ENCODE measurements at regions not wholly inside any gene's neighbourhood (a gene's known extent, or its start where the extent isn't known, plus 50 kb on each side); places are given as distances from the start of the nearest gene placed in this dataset.
A peak's percentile ranks its signal among the peaks of the same experiment; 100 is the strongest.
"Not testable (repeated sequence)": the region's sequence is repeated elsewhere in the genome, so short reads cannot be mapped to it uniquely, and the experiment has no call there.

GRCh38 chr1:191371626-191372025 is 786.6 kb upstream of the RGS18 start:
- DNase-seq = no peak

GRCh38 chr1:191388283-191388682 is 770.0 kb upstream of the RGS18 start:
- DNase-seq = no peak

- no peak for DNase-seq
Measured at GRCh38 chr1:191396622-191397021, 761.6 kb upstream of the RGS18 start.

GRCh38 chr1:191398551-191398950 is 759.7 kb upstream of the RGS18 start:
- no peak for DNase-seq

- DNase-seq = no peak
Measured at GRCh38 chr1:191405417-191405816, 752.8 kb upstream of the RGS18 start.

GRCh38 chr1:191414981-191415640 is 743.2 kb upstream of the RGS18 start:
- DNase-seq = no peak

GRCh38 chr1:191419842-191420241 is 738.4 kb upstream of the RGS18 start:
- no peak for DNase-seq

- no peak for DNase-seq
Measured at GRCh38 chr1:191427593-191427992, 730.7 kb upstream of the RGS18 start.

- DNase-seq = no peak
Measured at GRCh38 chr1:191432817-191433216, 725.4 kb upstream of the RGS18 start.

GRCh38 chr1:191438979-191439378 is 719.3 kb upstream of the RGS18 start:
- no peak for DNase-seq

- not testable (repeated sequence) for DNase-seq
Measured at GRCh38 chr1:191448279-191448678, 710.0 kb upstream of the RGS18 start.

GRCh38 chr1:191452586-191452985 is 705.7 kb upstream of the RGS18 start:
- no peak for DNase-seq

GRCh38 chr1:191453487-191453886 is 704.8 kb upstream of the RGS18 start:
- DNase-seq = no peak

GRCh38 chr1:191457889-191458288 is 700.4 kb upstream of the RGS18 start:
- no peak for DNase-seq

GRCh38 chr1:191460234-191460633 is 698.0 kb upstream of the RGS18 start:
- DNase-seq = no peak

GRCh38 chr1:191483988-191484387 is 674.3 kb upstream of the RGS18 start:
- DNase-seq = no peak

- DNase-seq = no peak
Measured at GRCh38 chr1:191490303-191490702, 668.0 kb upstream of the RGS18 start.

GRCh38 chr1:191495040-191495439 is 663.2 kb upstream of the RGS18 start:
- DNase-seq = no peak

GRCh38 chr1:191498318-191498717 is 659.9 kb upstream of the RGS18 start:
- DNase-seq = peak; percentile 21

GRCh38 chr1:191498825-191499224 is 659.4 kb upstream of the RGS18 start:
- no peak for DNase-seq

GRCh38 chr1:191504999-191505398 is 653.3 kb upstream of the RGS18 start:
- no peak for DNase-seq

GRCh38 chr1:191508239-191508638 is 650.0 kb upstream of the RGS18 start:
- DNase-seq = no peak

- DNase-seq = not testable (repeated sequence)
Measured at GRCh38 chr1:191511480-191511879, 646.8 kb upstream of the RGS18 start.

- no peak for DNase-seq
Measured at GRCh38 chr1:191517826-191518225, 640.4 kb upstream of the RGS18 start.

- no peak for DNase-seq
Measured at GRCh38 chr1:191519519-191519918, 638.7 kb upstream of the RGS18 start.
